B cell (primary cell): ENCODE measurements at regions not wholly inside any gene's neighbourhood (a gene's known extent, or its start where the extent isn't known, plus 50 kb on each side); places are given as distances from the start of the nearest gene placed in this dataset.

Source experiments
- ATAC-seq: fragments of 200-7000 bp; cut with Tn5 transposase; one replicate; pipeline ENCODE4 v1.10.0; 2021; ENCODE audit warnings: low read depth, mild to moderate bottlenecking, moderate number of reproducible peaks, moderate library complexity
- CTCF ChIA-PET: fragments of 350-600 bp; sonication (Branson Sonifier 250); formaldehyde crosslinking; loops from one replicate; lab custom pipeline; 2021; ENCODE audit warnings: antibody characterized with exemption, inconsistent platforms; lab: Charles Lee
- POLR2A ChIA-PET: fragments of 350-600 bp; sonication (Branson Sonifier 250); formaldehyde crosslinking; loops from one replicate; lab custom pipeline; 2021; ENCODE audit warnings: antibody characterized with exemption; lab: Charles Lee
- DNase-seq: peaks from one replicate; pipeline ENCODE4 v3.0.0; 2013
- H2AFZ ChIP-seq: 2 replicates; pipeline ENCODE4 v1.6.1; 2012; ENCODE audit warnings: mild to moderate bottlenecking, low read depth, low read length; ENCODE audit not compliant: insufficient read depth, poor library complexity, severe bottlenecking
- H3K27ac ChIP-seq, 2 donors: 1 replicate in 1 of 2; 2 replicates in 1 of 2; pipeline ENCODE4 v1.5.1; 2012 to 2013; ENCODE audit warnings: low read length in 2 of 2, mild to moderate bottlenecking in 2 of 2, moderate library complexity in 1 of 2
- H3K27me3 ChIP-seq, 4 experiments: fragments of 200-600 bp in 1 of 4; sonication (generic) in 1 of 4; replicated peaks in 1 of 4; 1 replicate in 2 of 4; 2 replicates in 2 of 4; pipeline versions ENCODE4 v1.6.1 to v1.7.0; 2013 to 2016; ENCODE audit warnings: low read length in 3 of 4, mild to moderate bottlenecking in 2 of 4, mixed read lengths in 1 of 4, moderate library complexity in 1 of 4; ENCODE audit not compliant: insufficient read depth in 4 of 4, control insufficient read depth in 3 of 4; ENCODE audit errors: control extremely low read depth in 1 of 4
- H3K36me3 ChIP-seq, 2 experiments: replicated peaks in 1 of 2; 1 replicate in 1 of 2; 2 replicates in 1 of 2; pipeline versions ENCODE4 v1.6.1 to v1.7.1; 2013; ENCODE audit warnings: low read length in 1 of 2; ENCODE audit not compliant: insufficient read depth in 2 of 2, control insufficient read depth in 1 of 2; ENCODE audit errors: control extremely low read depth in 1 of 2, extremely low read depth in 1 of 2
- H3K4me1 ChIP-seq, 2 donors: fragments of 200-600 bp in 1 of 2; sonication (generic) in 1 of 2; 1 replicate in 1 of 2; 2 replicates in 1 of 2; pipeline versions ENCODE4 v1.5.1 to v1.6.1; 2013 to 2017; ENCODE audit warnings: low read length in 2 of 2; ENCODE audit not compliant: control insufficient read depth in 2 of 2, insufficient read depth in 2 of 2
- H3K4me2 ChIP-seq: replicated peaks from 2 replicates; pipeline ENCODE3; 2012; ENCODE audit warnings: mild to moderate bottlenecking, low read depth, low read length; ENCODE audit not compliant: poor library complexity, severe bottlenecking
- H3K4me3 ChIP-seq, 5 experiments: fragments of 200-600 bp in 1 of 5; sonication (generic) in 1 of 5; 1 replicate in 3 of 5; 2 replicates in 2 of 5; pipeline versions ENCODE4 v1.5.1 to v1.7.0; 2011 to 2016; ENCODE audit warnings: low read length in 4 of 5, mild to moderate bottlenecking in 4 of 5, low read depth in 2 of 5, control low read depth in 1 of 5, moderate library complexity in 1 of 5; ENCODE audit not compliant: insufficient read depth in 1 of 5; ENCODE audit errors: control extremely low read depth in 1 of 5, extremely low read depth in 1 of 5
- H3K79me2 ChIP-seq: fragments of 200-600 bp; sonication (generic); one replicate; pipeline ENCODE4 v1.6.0; 2016; ENCODE audit warnings: low read length; ENCODE audit not compliant: control insufficient read depth, insufficient read depth
- H3K9ac ChIP-seq: fragments of 200-600 bp; sonication (generic); 2 replicates; pipeline ENCODE4 v1.6.1; 2017; ENCODE audit warnings: mild to moderate bottlenecking, low read length, moderate library complexity
- H3K9me3 ChIP-seq, 3 donors: one replicate each; pipeline versions ENCODE4 v1.6.1 to v1.7.1; 2013; ENCODE audit warnings: low read length in 2 of 3; ENCODE audit not compliant: control insufficient read depth in 2 of 3, insufficient read depth in 1 of 3; ENCODE audit errors: control extremely low read depth in 1 of 3
- H4K20me1 ChIP-seq: 2 replicates; pipeline ENCODE4 v1.6.0; 2012; ENCODE audit warnings: mild to moderate bottlenecking, low read length; ENCODE audit not compliant: insufficient read depth, control insufficient read depth, poor library complexity, severe bottlenecking
- H3K27ac Mint-ChIP-seq: one replicate; pipeline ENCODE4 v1.8.0; 2021; ENCODE audit warnings: mixed read lengths
- H3K27me3 Mint-ChIP-seq: one replicate; pipeline ENCODE4 v1.8.0; 2021; ENCODE audit warnings: mixed read lengths
- H3K4me1 Mint-ChIP-seq: one replicate; pipeline ENCODE4 v1.8.0; 2021; ENCODE audit warnings: mixed read lengths
- H3K4me3 Mint-ChIP-seq: one replicate; pipeline ENCODE4 v1.8.0; 2021; ENCODE audit warnings: mixed read lengths
- H3K9me3 Mint-ChIP-seq: one replicate; pipeline ENCODE4 v1.8.0; 2022; ENCODE audit warnings: mixed read lengths; ENCODE audit not compliant: insufficient read depth
- CTCF ChIP-seq: fragments of 200-600 bp; IDR thresholded peaks from one replicate; pipeline ENCODE4 v1.8.0; 2022; ENCODE audit warnings: antibody characterized with exemption, mild to moderate bottlenecking
- EZH2 ChIP-seq: IDR thresholded peaks from 2 replicates; pipeline ENCODE4 v1.6.1; 2012; ENCODE audit warnings: borderline replicate concordance, low read depth, mild to moderate bottlenecking, moderate library complexity, low read length; ENCODE audit not compliant: insufficient read depth, poor library complexity, severe bottlenecking
- WGBS: methylation state at CpG from one replicate; pipeline ENCODE4 v1.1.5; 2013; ENCODE audit warnings: missing lambda C conversion rate; ENCODE audit not compliant: insufficient coverage; 5-methylcytosine and 5-hydroxymethylcytosine counted together
- intact Hi-C: fragments of 100-400 bp; cut with micrococcal nuclease; formaldehyde crosslinking; loops from one replicate; pipeline ENCODE4 v1.10.0; 2022

GRCh38 chr10:27345455-27345920 is 104.9 kb upstream of the ACBD5 start:
- ATAC-seq: no peak
- TF ChIP-seq EZH2 (no peak), CTCF (no peak)
- intact Hi-C loops: no loop called here

GRCh38 chr10:27344568-27345454 is 104.2 kb upstream of the ACBD5 start:
- ChIA-PET CTCF (interaction anchor here (1.7 kb wide), 1 partner anchor 15 kb away, joined by 6 read pairs; no protein-coding TSS in a partner anchor), POLR2A (no interaction called here)
- peaks cover 8% of the 10 kb centered on the region for H3K4me1 Mint-ChIP-seq
- 100% methylated on average over 1 of the region's 8 CpGs for WGBS
- no peaks in the 10 kb centered on the region for H3K9me3 ChIP-seq
- no peak overlapping the region for H2AFZ ChIP-seq
- no peak overlapping the region for H3K9ac ChIP-seq
- no peak overlapping the region for H3K4me3 ChIP-seq
- DNase-seq: no peak
- H3K4me2 ChIP-seq: no peak overlapping the region
- no peaks in the 10 kb centered on the region for H3K79me2 ChIP-seq
- intact Hi-C loops: no loop called here
- H3K4me1 ChIP-seq: peaks cover 0 to 4% of the 10 kb centered on the region in 2 donors
- peaks cover 0 to 2% (median 0%) of the 10 kb centered on the region in 4 experiments for H3K27me3 ChIP-seq
- TF ChIP-seq CTCF (no peak), EZH2 (no peak)
- ATAC-seq: no peak
- H3K4me3 Mint-ChIP-seq: no peak overlapping the region
- no peak overlapping the region for H3K27ac ChIP-seq
- H3K27me3 Mint-ChIP-seq: peaks cover 4% of the 10 kb centered on the region
- no peak overlapping the region for H3K27ac Mint-ChIP-seq
- H4K20me1 ChIP-seq: no peaks in the 10 kb centered on the region
- no peaks in the 10 kb centered on the region for H3K9me3 Mint-ChIP-seq
- no peaks in the 10 kb centered on the region for H3K36me3 ChIP-seq

More at GRCh38 chr10:27345455-27345920, 104.9 kb upstream of the ACBD5 start:
- 44% methylated on average over 1 of the region's 4 CpGs for WGBS
- Histone ChIP-seq H3K9me3 (no peaks in the 10 kb centered on the region), H3K36me3 (no peaks in the 10 kb centered on the region), H3K27ac (no peak overlapping the region), H3K4me2 (no peak overlapping the region), H2AFZ (no peak overlapping the region), H3K4me1 (peaks cover 0 to 4% of the 10 kb centered on the region in 2 donors), H3K27me3 (peaks cover 0 to 2% (median 0%) of the 10 kb centered on the region in 4 experiments), H4K20me1 (no peaks in the 10 kb centered on the region), H3K4me3 (no peak overlapping the region), H3K79me2 (no peaks in the 10 kb centered on the region), H3K9ac (no peak overlapping the region)
- H3K9me3 Mint-ChIP-seq: no peaks in the 10 kb centered on the region
- H3K4me3 Mint-ChIP-seq: no peak overlapping the region
- POLR2A ChIA-PET: no interaction called here
- CTCF ChIA-PET: interaction anchor here (1.7 kb wide), 1 partner anchor 15 kb away, joined by 6 read pairs; no protein-coding TSS in a partner anchor
- peaks cover 4% of the 10 kb centered on the region for H3K27me3 Mint-ChIP-seq
- H3K4me1 Mint-ChIP-seq: peaks cover 8% of the 10 kb centered on the region
- H3K27ac Mint-ChIP-seq: no peak overlapping the region
- no peak for DNase-seq
